NCI-H526 treated with DMSO at 0.1 percent for 48 hours (cell line): ENCODE measurements at regions not wholly inside any gene's neighbourhood (a gene's known extent, or its start where the extent isn't known, plus 50 kb on each side); places are given as distances from the start of the nearest gene placed in this dataset.

Source experiments
- DNase-seq: peaks from one replicate; lab custom pipeline; 2025; lab: John Stamatoyannopoulos, UW

GRCh38 chr5:32990593-32991420 lies 279.7 kb downstream of the NPR3 start:
- DNase-seq = no peak

GRCh38 chr5:32991421-32991815 lies 280.3 kb downstream of the NPR3 start:
- DNase-seq = no peak

- no peak for DNase-seq
Measured at GRCh38 chr5:32996336-32996735, 285.2 kb downstream of the NPR3 start.

GRCh38 chr5:33008751-33009418 lies 297.8 kb downstream of the NPR3 start:
- no peak for DNase-seq

GRCh38 chr5:33010846-33011245 lies 299.7 kb downstream of the NPR3 start:
- no peak for DNase-seq

GRCh38 chr5:33011801-33012200 lies 300.7 kb downstream of the NPR3 start:
- DNase-seq = no peak

- DNase-seq = no peak
Measured at GRCh38 chr5:33023649-33024048, 312.5 kb downstream of the NPR3 start.

GRCh38 chr5:33032271-33033070 lies 321.4 kb downstream of the NPR3 start:
- no peak for DNase-seq

GRCh38 chr5:33033516-33033915 lies 322.4 kb downstream of the NPR3 start:
- DNase-seq = no peak

- no peak for DNase-seq
Measured at GRCh38 chr5:33034777-33035176, 323.7 kb downstream of the NPR3 start.

GRCh38 chr5:33035851-33036527 lies 324.9 kb downstream of the NPR3 start:
- no peak for DNase-seq

GRCh38 chr5:33037076-33037475 lies 326.0 kb downstream of the NPR3 start:
- DNase-seq = no peak

GRCh38 chr5:33041586-33041985 lies 330.5 kb downstream of the NPR3 start:
- no peak for DNase-seq

- no peak for DNase-seq
Measured at GRCh38 chr5:33043343-33043997, 332.3 kb downstream of the NPR3 start.

GRCh38 chr5:33046091-33046490 lies 335.0 kb downstream of the NPR3 start:
- DNase-seq = no peak

GRCh38 chr5:33048315-33048714 lies 337.2 kb downstream of the NPR3 start:
- no peak for DNase-seq

GRCh38 chr5:33049298-33049697 lies 338.2 kb downstream of the NPR3 start:
- DNase-seq = no peak

- no peak for DNase-seq
Measured at GRCh38 chr5:33049842-33050241, 338.7 kb downstream of the NPR3 start.

- DNase-seq = no peak
Measured at GRCh38 chr5:33059081-33059480, 348.0 kb downstream of the NPR3 start.

- no peak for DNase-seq
Measured at GRCh38 chr5:33065131-33065530, 354.0 kb downstream of the NPR3 start.

GRCh38 chr5:33067291-33067690 lies 356.2 kb downstream of the NPR3 start:
- DNase-seq = no peak

- DNase-seq = no peak
Measured at GRCh38 chr5:33068786-33069185, 357.7 kb downstream of the NPR3 start.
